RWPE1 (cell line): ENCODE measurements at regions not wholly inside any gene's neighbourhood (a gene's known extent, or its start where the extent isn't known, plus 50 kb on each side); places are given as distances from the start of the nearest gene placed in this dataset.

ENCODE experiments used
- CTCF ChIA-PET: fragments of 350-600 bp; sonication (Branson Sonifier 250); formaldehyde crosslinking; extraction: SDS; loops from one replicate; lab custom pipeline; 2021; lab: Yijun Ruan, JAX
- POLR2A ChIA-PET: fragments of 400-600 bp; formaldehyde crosslinking; extraction: SDS; loops from one replicate; lab custom pipeline; 2020; ENCODE audit warnings: antibody characterized with exemption; ENCODE audit not compliant: low non-redundant PET; lab: Yijun Ruan, JAX
- DNase-seq: peaks from one replicate; pipeline ENCODE4 v3.0.0; 2012; ENCODE audit warnings: low spot score
- H3K27ac ChIP-seq: fragments of 450-650 bp; 2 replicates; pipeline ENCODE4 v1.5.1; 2017
- CTCF ChIP-seq: fragments of 450-650 bp; conservative IDR thresholded peaks from 2 replicates; pipeline ENCODE4 v1.5.1; 2017; ENCODE audit warnings: low read depth, mild to moderate bottlenecking

GRCh38 chr11:70743329-70743728 is 345.0 kb downstream of the CTTN start:
- TF ChIP-seq CTCF: no peak
- ChIA-PET CTCF (interaction anchor here (0.7 kb wide), 1 partner anchor 271 kb away, joined by 6 read pairs; no protein-coding TSS in a partner anchor), POLR2A (no interaction called here)
- DNase-seq: no peak
- H3K27ac ChIP-seq: no peak overlapping the region

GRCh38 chr11:70743941-70744351 is 345.6 kb downstream of the CTTN start:
- no peak for DNase-seq
- POLR2A ChIA-PET: no interaction called here
- TF ChIP-seq CTCF: no peak
- H3K27ac ChIP-seq: no peak overlapping the region
- CTCF ChIA-PET: interaction anchor here (0.7 to 1.1 kb wide), 2 partner anchors 10 to 271 kb away, joined by 3 to 6 read pairs; no protein-coding TSS in a partner anchor

- no peak for DNase-seq
- POLR2A ChIA-PET: no interaction called here
- no peak overlapping the region for H3K27ac ChIP-seq
- no peak for TF ChIP-seq CTCF
- CTCF ChIA-PET: interaction anchor here (1.1 kb wide), 1 partner anchor 9 kb away, joined by 3 read pairs; no protein-coding TSS in a partner anchor
Observed at GRCh38 chr11:70744396-70745185, 346.3 kb downstream of the CTTN start.

GRCh38 chr11:70745451-70745850 is 347.1 kb downstream of the CTTN start:
- no peak overlapping the region for H3K27ac ChIP-seq
- DNase-seq: no peak
- CTCF ChIA-PET: no interaction called here
- TF ChIP-seq CTCF: no peak
- POLR2A ChIA-PET: no interaction called here

- CTCF ChIA-PET: no interaction called here
- TF ChIP-seq CTCF: no peak
- no peak for DNase-seq
- POLR2A ChIA-PET: no interaction called here
- no peak overlapping the region for H3K27ac ChIP-seq
Observed at GRCh38 chr11:70745941-70746340, 347.6 kb downstream of the CTTN start.

- no peak for DNase-seq
- ChIA-PET CTCF (no interaction called here), POLR2A (no interaction called here)
- TF ChIP-seq CTCF: no peak
- no peak overlapping the region for H3K27ac ChIP-seq
Observed at GRCh38 chr11:70746351-70746750, 348.0 kb downstream of the CTTN start.
